ENCODE measurements at regions not wholly inside any gene's neighbourhood (a gene's known extent, or its start where the extent isn't known, plus 50 kb on each side); places are given as distances from the start of the nearest gene placed in this dataset.

- DNase-seq (ENCODE audit: low read depth): no peak
- H3K4me3 ChIP-seq (replicated peaks; ENCODE audit: low read depth, low read length): no peak overlapping the region
- TF ChIP-seq CTCF (IDR thresholded peaks at IDR 0.05; ENCODE audit: low read length, missing control alignments): no peak
These were observed 313.4 kb upstream of the DACH1 start for GRCh38 chr13:72180253-72180952.

GRCh38 chr13:72174549-72174948, 307.5 kb upstream of the DACH1 start:
- DNase-seq (ENCODE audit: low read depth): no peak
- no peak for TF ChIP-seq CTCF (IDR thresholded peaks at IDR 0.05; ENCODE audit: low read length, missing control alignments)

GRCh38 chr13:72170571-72170970, 303.6 kb upstream of the DACH1 start:
- no peak overlapping the region for H3K4me3 ChIP-seq (replicated peaks; ENCODE audit: low read depth, low read length)
- DNase-seq (ENCODE audit: low read depth): no peak
- no peak for TF ChIP-seq CTCF (IDR thresholded peaks at IDR 0.05; ENCODE audit: low read length, missing control alignments)

More at GRCh38 chr13:72174549-72174948, 307.5 kb upstream of the DACH1 start:
- H3K4me3 ChIP-seq (replicated peaks; ENCODE audit: low read depth, low read length): no peak overlapping the region

GRCh38 chr13:72168126-72168855, 301.3 kb upstream of the DACH1 start:
- no peak for DNase-seq (ENCODE audit: low read depth)
- no peak for TF ChIP-seq CTCF (IDR thresholded peaks at IDR 0.05; ENCODE audit: low read length, missing control alignments)
- H3K4me3 ChIP-seq (replicated peaks; ENCODE audit: low read depth, low read length): no peak overlapping the region

- DNase-seq (ENCODE audit: low read depth): no peak
- no peak for TF ChIP-seq CTCF (IDR thresholded peaks at IDR 0.05; ENCODE audit: low read length, missing control alignments)
- no peak overlapping the region for H3K4me3 ChIP-seq (replicated peaks; ENCODE audit: low read depth, low read length)
These were observed 299.2 kb upstream of the DACH1 start for GRCh38 chr13:72166102-72166650.

- H3K4me3 ChIP-seq (replicated peaks; ENCODE audit: low read depth, low read length): no peak overlapping the region
- DNase-seq (ENCODE audit: low read depth): no peak
- TF ChIP-seq CTCF (IDR thresholded peaks at IDR 0.05; ENCODE audit: low read length, missing control alignments): no peak
These were observed 298.3 kb upstream of the DACH1 start for GRCh38 chr13:72165276-72165675.

Measured in fibroblast of pulmonary artery (primary cell).